Activated CD4-positive, alpha-beta T cell treated with anti-CD3 and anti-CD28 coated beads, Interleukin-2, amount 10 ng/mL, durations not matched to agents 24 days and 14 days (primary cell): ENCODE measurements at regions not wholly inside any gene's neighbourhood (a gene's known extent, or its start where the extent isn't known, plus 50 kb on each side); places are given as distances from the start of the nearest gene placed in this dataset.

ENCODE experiments used
- DNase-seq: peaks from one replicate; pipeline ENCODE4 v3.0.0; 2022
- H3K27ac Mint-ChIP-seq: one replicate; pipeline ENCODE4 v1.8.0; 2022; ENCODE audit warnings: mild to moderate bottlenecking, mixed read lengths
- H3K27me3 Mint-ChIP-seq: one replicate; pipeline ENCODE4 v1.8.0; 2022; ENCODE audit warnings: mixed read lengths
- H3K36me3 Mint-ChIP-seq: one replicate; pipeline ENCODE4 v1.8.0; 2022; ENCODE audit warnings: low read depth, mild to moderate bottlenecking, mixed read lengths
- H3K4me1 Mint-ChIP-seq: one replicate; pipeline ENCODE4 v1.8.0; 2021; ENCODE audit warnings: mixed read lengths
- H3K4me3 Mint-ChIP-seq: one replicate; pipeline ENCODE4 v1.8.0; 2022; ENCODE audit warnings: mild to moderate bottlenecking, moderate library complexity, mixed read lengths
- H3K9me3 Mint-ChIP-seq: one replicate; pipeline ENCODE4 v1.8.0; 2021; ENCODE audit warnings: mixed read lengths
- intact Hi-C: fragments of 100-400 bp; cut with micrococcal nuclease; formaldehyde crosslinking; loops from one replicate; pipeline ENCODE4 v1.15.1; 2023

DNA sequence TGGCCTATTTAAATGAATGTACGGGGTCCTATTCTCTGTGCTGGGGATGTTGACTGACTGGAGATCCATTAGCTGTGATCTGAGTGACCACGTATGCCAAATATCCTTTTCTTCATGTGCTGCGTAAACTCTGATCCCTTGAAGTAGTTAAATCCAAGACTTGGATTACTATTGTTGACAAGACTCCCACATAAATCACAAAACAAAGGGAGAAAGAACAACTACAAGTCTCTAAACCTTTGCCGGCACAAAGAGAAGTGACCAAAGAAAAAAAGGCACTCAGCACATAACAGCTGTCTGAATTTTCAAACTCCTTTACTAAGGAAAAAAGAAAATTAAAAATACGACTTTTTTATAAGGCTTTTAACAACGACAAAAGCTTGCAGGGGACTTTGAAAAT lies 559.9 kb upstream of the CDH8 start:
- no peaks in the 10 kb centered on the region for H3K9me3 Mint-ChIP-seq
- intact Hi-C loops: no loop called here
- no peaks in the 10 kb centered on the region for H3K27me3 Mint-ChIP-seq
- H3K27ac Mint-ChIP-seq: no peak overlapping the region
- no peak for DNase-seq
- no peak overlapping the region for H3K4me3 Mint-ChIP-seq
- H3K36me3 Mint-ChIP-seq: no peaks in the 10 kb centered on the region
- H3K4me1 Mint-ChIP-seq: no peaks in the 10 kb centered on the region

DNA sequence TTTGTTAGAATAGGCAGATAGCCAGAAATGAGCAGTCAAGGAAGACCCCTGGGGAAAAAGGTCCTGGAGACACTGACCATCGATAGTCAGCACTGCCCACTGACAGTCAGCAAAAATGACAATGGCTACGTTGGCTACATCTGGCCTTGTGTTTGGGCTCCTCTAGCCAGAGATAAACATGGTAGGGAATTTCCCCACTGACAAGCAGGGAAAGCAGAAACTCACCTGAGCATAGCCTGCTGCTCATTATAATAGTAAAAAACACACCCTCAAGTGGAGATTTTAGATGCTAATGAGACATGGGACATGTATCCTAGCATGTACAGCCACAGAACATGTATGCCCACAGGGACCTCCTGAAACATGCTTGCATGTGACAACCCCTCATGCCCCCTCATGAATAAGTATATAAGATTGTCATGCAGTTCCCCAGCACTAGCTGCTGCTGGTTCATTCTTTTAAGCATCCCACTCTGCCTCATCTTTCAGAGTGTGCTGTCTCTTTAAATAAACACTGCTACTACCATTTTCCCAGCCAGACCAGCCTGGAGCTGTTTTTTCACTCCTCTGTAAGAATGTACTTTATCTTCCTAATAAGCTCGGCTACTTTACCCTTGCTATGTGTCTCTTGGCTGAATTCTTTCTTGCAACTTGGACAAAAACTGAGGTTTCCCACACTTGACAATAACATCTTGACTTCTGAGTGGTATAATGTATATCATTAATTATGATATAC lies 550.1 kb upstream of the CDH8 start:
- peaks cover 17% of the 10 kb centered on the region for H3K9me3 Mint-ChIP-seq
- intact Hi-C loops: no loop called here
- no peak overlapping the region for H3K4me3 Mint-ChIP-seq
- H3K4me1 Mint-ChIP-seq: no peaks in the 10 kb centered on the region
- no peak overlapping the region for H3K27ac Mint-ChIP-seq
- no peaks in the 10 kb centered on the region for H3K36me3 Mint-ChIP-seq
- no peak for DNase-seq
- H3K27me3 Mint-ChIP-seq: no peaks in the 10 kb centered on the region

DNA sequence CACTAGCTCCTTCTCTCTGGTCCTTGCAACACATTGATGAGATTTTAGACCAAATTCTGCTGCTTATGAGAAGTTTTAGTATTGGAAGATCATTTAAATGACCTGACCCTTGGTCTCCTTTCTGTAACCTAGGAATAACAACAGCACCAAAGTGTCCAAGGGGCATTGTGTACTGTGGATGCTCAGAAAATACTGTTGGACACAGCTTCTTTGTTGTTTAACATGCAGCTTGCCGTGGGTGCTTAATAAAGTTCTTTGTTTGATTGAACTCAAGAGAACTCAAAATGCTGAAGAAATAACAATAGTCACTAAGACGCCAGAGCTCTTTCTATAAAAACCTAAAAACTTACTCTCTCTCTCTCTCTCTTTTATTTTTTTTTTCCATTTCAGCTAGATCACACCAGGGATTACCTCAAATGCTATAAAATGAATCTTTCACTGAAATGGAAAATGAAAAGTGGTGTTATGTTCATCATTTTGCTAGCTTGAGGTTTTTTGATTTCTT lies 548.9 kb upstream of the CDH8 start:
- H3K27me3 Mint-ChIP-seq: no peaks in the 10 kb centered on the region
- no peak for DNase-seq
- H3K9me3 Mint-ChIP-seq: peaks cover 13% of the 10 kb centered on the region
- H3K4me1 Mint-ChIP-seq: no peaks in the 10 kb centered on the region
- H3K27ac Mint-ChIP-seq: no peak overlapping the region
- no peak overlapping the region for H3K4me3 Mint-ChIP-seq
- intact Hi-C loops: no loop called here
- no peaks in the 10 kb centered on the region for H3K36me3 Mint-ChIP-seq

DNA sequence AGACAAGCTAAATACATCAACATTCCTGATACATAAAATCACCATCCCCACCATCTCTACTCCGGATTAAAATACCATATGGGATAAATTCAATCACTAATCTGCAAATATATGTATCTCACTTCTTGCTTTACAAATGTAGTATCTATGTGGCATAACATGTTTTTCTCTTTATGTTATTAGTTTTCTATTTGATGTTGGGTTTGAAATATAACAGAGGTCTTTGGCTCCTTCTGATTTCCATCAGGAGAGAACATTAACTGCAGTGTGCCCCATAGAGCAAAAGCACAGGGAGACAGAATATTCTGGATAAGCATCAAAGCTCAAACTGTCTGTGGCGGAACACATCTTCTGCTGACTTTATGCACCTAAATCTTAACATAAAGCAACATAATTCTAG lies 547.2 kb upstream of the CDH8 start:
- peaks cover 17% of the 10 kb centered on the region for H3K9me3 Mint-ChIP-seq
- no peak overlapping the region for H3K27ac Mint-ChIP-seq
- no peaks in the 10 kb centered on the region for H3K27me3 Mint-ChIP-seq
- intact Hi-C loops: no loop called here
- H3K4me3 Mint-ChIP-seq: no peak overlapping the region
- no peaks in the 10 kb centered on the region for H3K36me3 Mint-ChIP-seq
- H3K4me1 Mint-ChIP-seq: no peaks in the 10 kb centered on the region
- DNase-seq: no peak

DNA sequence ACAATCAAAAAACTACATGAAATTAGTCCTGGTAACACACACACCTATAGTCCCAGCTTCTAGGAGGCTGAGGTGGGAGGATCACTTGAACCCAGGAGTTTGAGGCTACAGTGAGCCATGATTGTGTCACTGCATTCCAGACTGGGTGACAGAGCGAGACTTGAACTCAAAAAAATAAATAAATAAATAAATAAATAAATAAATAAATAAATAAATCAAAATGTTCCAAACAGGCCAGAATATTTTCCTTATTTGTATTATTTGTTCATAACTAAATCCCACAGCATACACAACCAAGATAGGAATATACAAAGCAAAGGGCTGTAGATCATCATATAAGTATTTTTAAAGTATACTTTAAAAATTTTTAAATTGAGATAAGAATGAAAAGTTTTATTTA lies 537.2 kb upstream of the CDH8 start:
- H3K36me3 Mint-ChIP-seq: no peaks in the 10 kb centered on the region
- H3K4me3 Mint-ChIP-seq: no peak overlapping the region
- intact Hi-C loops: no loop called here
- no peaks in the 10 kb centered on the region for H3K4me1 Mint-ChIP-seq
- H3K27me3 Mint-ChIP-seq: no peaks in the 10 kb centered on the region
- DNase-seq: no peak
- H3K27ac Mint-ChIP-seq: no peak overlapping the region
- peaks cover 8% of the 10 kb centered on the region for H3K9me3 Mint-ChIP-seq

DNA sequence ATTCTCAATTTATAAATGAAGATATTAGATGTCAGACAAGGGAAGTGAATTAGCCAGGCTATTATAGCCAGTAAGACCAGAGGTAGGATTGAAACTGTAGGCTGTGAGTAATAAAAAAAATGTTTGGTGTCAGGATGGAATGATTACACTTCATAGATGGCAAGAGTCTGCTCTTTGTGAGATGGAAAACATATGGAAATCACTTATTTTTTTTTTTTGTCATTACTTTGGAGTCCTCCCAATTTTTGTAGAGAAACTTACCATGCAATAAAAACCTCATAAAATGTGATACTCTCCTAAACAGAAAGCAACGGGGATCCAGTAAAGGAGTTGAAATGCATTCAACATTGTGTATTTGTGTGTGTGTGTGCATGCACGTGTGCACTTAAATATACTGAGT lies 532.7 kb upstream of the CDH8 start:
- Mint-ChIP-seq H3K4me3 (no peak overlapping the region), H3K36me3 (no peaks in the 10 kb centered on the region), H3K9me3 (peaks cover 3% of the 10 kb centered on the region), H3K27ac (no peak overlapping the region), H3K4me1 (no peaks in the 10 kb centered on the region), H3K27me3 (no peaks in the 10 kb centered on the region)
- intact Hi-C loops: no loop called here
- DNase-seq: no peak

DNA sequence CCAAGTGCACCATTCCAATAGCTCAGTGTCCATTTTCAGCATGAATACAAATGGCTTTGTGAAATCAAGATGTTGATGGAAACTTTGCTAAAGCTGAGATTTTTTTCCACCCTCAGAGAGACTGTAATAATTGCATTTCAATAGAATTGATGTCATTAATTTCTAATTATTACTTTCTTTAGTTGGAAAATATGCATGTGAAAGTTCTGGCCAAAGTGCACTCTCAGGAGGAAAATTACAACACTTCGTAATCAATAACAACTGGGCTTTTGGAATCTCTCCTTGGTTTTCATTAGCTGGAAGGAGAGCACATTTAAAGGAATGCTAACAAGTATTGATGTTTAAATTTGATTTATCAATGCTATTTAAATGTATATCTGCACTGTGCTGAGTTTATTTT lies 529.5 kb upstream of the CDH8 start:
- H3K27ac Mint-ChIP-seq: no peak overlapping the region
- H3K4me3 Mint-ChIP-seq: no peak overlapping the region
- intact Hi-C loops: no loop called here
- DNase-seq: no peak
- peaks cover 3% of the 10 kb centered on the region for H3K9me3 Mint-ChIP-seq
- no peaks in the 10 kb centered on the region for H3K4me1 Mint-ChIP-seq
- no peaks in the 10 kb centered on the region for H3K36me3 Mint-ChIP-seq
- H3K27me3 Mint-ChIP-seq: no peaks in the 10 kb centered on the region

DNA sequence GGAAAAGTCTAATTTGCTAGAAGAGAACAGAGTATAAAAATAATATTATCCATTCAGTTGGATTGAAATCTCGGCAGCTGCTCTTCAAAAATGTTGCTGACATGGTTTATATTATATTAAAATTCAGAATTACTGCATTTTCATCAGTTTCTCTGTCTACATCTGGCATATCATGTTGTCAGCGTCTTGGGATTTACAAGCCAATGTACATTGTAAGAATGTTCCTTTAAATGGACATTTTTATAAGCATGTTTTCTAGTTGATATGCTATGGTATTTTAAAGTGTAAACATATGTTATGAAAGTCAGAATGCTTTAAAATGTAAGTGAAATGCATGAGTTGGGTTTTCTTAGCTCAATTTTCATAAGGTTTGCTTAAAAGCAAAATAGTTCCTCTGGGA lies 528.1 kb upstream of the CDH8 start:
- no peaks in the 10 kb centered on the region for H3K27me3 Mint-ChIP-seq
- intact Hi-C loops: no loop called here
- H3K27ac Mint-ChIP-seq: no peak overlapping the region
- no peaks in the 10 kb centered on the region for H3K4me1 Mint-ChIP-seq
- no peaks in the 10 kb centered on the region for H3K36me3 Mint-ChIP-seq
- no peak for DNase-seq
- peaks cover 1% of the 10 kb centered on the region for H3K9me3 Mint-ChIP-seq
- H3K4me3 Mint-ChIP-seq: no peak overlapping the region

DNA sequence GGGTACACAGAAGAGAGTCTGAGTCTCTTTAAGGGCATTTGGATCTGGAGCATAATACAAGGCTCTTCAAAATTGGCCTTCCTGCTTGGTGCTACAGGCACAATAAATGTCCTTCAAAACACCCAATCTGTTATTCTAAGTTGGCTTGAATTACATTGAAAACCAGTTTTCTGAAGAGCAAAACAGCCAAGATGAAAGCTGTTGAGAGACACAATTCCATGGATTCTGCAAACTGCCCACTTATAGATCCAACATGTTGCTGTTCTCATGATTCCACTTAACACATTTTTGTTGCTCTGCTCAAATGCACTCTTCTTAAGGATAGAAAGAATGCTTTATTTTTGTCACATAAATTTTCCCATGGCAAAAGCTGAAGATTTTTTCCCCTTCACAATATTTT lies 525.9 kb upstream of the CDH8 start:
- intact Hi-C loops: no loop called here
- H3K4me3 Mint-ChIP-seq: no peak overlapping the region
- no peaks in the 10 kb centered on the region for H3K27me3 Mint-ChIP-seq
- H3K36me3 Mint-ChIP-seq: no peaks in the 10 kb centered on the region
- no peaks in the 10 kb centered on the region for H3K4me1 Mint-ChIP-seq
- DNase-seq: no peak
- H3K27ac Mint-ChIP-seq: no peak overlapping the region
- H3K9me3 Mint-ChIP-seq: no peaks in the 10 kb centered on the region

DNA sequence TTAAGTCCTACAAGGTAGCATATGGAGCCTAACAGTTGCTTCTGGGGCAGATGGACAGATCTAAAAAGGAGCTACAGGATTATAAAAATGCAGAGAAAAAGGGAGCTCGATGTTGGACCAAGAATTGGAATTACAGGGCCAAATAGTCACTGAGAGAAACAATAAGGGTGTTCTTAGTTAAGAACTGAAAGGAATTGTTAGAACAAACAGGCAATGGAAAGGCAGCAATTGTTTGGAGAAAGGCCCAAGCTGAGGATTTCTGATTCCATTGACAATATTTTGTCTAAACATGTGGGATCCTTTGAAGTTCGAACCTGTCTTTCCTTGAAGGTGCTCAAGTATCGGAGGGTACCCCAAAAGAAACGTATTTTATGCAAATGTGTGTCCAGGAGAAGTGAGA lies 513.6 kb upstream of the CDH8 start:
- Mint-ChIP-seq H3K4me3 (no peak overlapping the region), H3K27ac (no peak overlapping the region), H3K9me3 (no peaks in the 10 kb centered on the region), H3K27me3 (no peaks in the 10 kb centered on the region), H3K36me3 (no peaks in the 10 kb centered on the region), H3K4me1 (no peaks in the 10 kb centered on the region)
- intact Hi-C loops: no loop called here
- no peak for DNase-seq

DNA sequence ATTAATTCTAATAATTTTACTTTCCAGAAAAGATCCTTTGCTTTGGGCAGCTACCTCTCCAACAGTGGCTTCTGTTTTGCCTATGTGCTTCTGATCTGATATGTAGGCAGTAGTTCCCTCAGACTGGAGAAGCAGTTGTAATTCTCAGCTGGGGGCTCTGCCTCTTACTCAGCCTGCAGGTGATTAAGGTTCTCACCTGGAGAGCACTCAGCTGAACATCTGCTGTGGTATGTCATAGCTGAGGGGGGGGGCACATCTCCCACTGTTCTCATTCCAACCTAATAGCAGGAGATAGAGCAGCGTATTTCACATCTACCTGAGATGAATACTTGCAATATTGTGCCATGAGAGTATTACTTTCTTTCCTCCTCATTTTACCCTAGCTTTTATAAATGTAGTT lies 511.9 kb upstream of the CDH8 start:
- intact Hi-C loops: no loop called here
- H3K36me3 Mint-ChIP-seq: no peaks in the 10 kb centered on the region
- H3K4me3 Mint-ChIP-seq: no peak overlapping the region
- DNase-seq: no peak
- H3K9me3 Mint-ChIP-seq: no peaks in the 10 kb centered on the region
- H3K27me3 Mint-ChIP-seq: no peaks in the 10 kb centered on the region
- no peak overlapping the region for H3K27ac Mint-ChIP-seq
- no peaks in the 10 kb centered on the region for H3K4me1 Mint-ChIP-seq

DNA sequence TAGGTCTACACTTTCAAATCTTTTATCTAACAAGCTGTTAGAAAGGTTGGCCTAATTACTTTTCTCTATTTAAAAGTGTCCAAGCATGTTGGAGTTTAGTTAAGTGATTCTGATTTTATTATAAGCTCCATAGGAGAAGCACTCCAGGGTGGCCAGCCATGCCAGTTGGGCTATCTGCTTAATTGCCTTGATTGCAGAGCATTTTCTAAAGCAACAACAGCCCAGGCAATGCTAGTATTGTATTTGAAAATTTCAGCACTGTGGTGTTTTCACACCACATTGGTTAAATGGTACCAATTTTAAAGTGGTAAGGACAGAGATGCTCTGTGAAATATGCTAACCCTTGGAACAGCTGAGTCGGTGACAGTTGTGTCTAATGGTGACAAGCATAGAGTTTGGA lies 510.5 kb upstream of the CDH8 start:
- no peaks in the 10 kb centered on the region for H3K9me3 Mint-ChIP-seq
- no peak overlapping the region for H3K4me3 Mint-ChIP-seq
- no peak for DNase-seq
- no peaks in the 10 kb centered on the region for H3K27me3 Mint-ChIP-seq
- no peaks in the 10 kb centered on the region for H3K36me3 Mint-ChIP-seq
- no peak overlapping the region for H3K27ac Mint-ChIP-seq
- intact Hi-C loops: no loop called here
- no peaks in the 10 kb centered on the region for H3K4me1 Mint-ChIP-seq

DNA sequence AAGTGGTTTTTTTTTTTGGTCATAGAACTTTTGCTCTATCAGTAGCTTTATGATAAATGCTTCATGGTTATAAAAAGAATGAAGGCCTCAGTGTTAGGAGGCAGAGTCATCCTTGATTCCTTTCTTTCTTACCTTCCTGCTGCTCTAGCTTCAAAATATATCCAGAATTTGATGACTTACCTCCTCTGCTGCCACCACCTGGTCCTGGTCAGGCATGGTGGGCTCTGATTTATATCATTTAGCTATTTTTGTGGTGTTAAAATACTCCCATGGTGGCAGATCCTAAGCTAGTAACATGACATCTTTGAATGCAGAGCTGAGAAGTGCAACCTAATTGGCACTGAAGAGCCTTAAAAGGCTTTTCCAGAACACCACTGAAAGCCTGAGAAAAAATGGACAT lies 508.8 kb upstream of the CDH8 start:
- Mint-ChIP-seq H3K36me3 (no peaks in the 10 kb centered on the region), H3K4me3 (no peak overlapping the region), H3K27ac (no peak overlapping the region), H3K27me3 (no peaks in the 10 kb centered on the region), H3K9me3 (no peaks in the 10 kb centered on the region), H3K4me1 (no peaks in the 10 kb centered on the region)
- no peak for DNase-seq
- intact Hi-C loops: no loop called here

DNA sequence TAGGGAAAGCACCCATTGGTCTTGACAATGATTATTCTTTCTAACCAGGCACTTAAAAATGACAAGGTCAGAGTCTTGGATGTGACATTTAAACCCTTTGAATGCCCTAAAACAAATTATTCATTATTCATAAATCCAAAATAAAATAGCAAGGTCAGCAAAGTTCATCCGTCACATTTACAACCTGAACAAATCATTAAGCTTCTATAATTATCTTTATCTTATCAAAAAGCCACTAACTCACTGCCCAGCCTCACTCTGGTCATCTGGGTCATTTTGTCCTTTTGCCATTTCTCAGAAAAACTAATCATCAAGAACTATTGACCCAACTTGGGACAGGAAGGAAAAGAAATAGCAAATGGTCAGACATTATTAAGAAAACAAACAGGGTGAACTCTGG lies 507.3 kb upstream of the CDH8 start:
- intact Hi-C loops: no loop called here
- DNase-seq: no peak
- no peaks in the 10 kb centered on the region for H3K9me3 Mint-ChIP-seq
- H3K27me3 Mint-ChIP-seq: no peaks in the 10 kb centered on the region
- no peak overlapping the region for H3K27ac Mint-ChIP-seq
- H3K36me3 Mint-ChIP-seq: no peaks in the 10 kb centered on the region
- H3K4me1 Mint-ChIP-seq: no peaks in the 10 kb centered on the region
- no peak overlapping the region for H3K4me3 Mint-ChIP-seq

DNA sequence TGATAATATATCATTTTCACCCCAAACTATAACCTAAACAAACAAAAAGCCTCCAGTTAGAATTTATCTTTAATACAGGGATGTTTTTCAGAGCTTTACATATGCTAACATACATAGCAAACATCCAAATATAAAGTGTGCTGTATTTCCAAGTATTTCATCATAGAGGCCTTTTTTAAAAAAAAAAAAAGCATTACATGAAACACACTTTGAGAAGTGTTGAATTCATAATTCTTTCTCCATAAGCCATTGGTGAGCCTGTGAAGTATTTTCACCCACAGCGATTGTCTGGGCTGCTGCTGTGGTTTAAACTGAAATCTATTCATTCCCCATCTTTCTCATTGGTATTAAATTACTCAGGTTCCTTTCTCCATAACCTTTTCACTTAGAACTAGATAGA lies 503.4 kb upstream of the CDH8 start:
- no peaks in the 10 kb centered on the region for H3K36me3 Mint-ChIP-seq
- H3K9me3 Mint-ChIP-seq: peaks cover 2% of the 10 kb centered on the region
- intact Hi-C loops: no loop called here
- no peak for DNase-seq
- no peak overlapping the region for H3K27ac Mint-ChIP-seq
- no peaks in the 10 kb centered on the region for H3K4me1 Mint-ChIP-seq
- no peak overlapping the region for H3K4me3 Mint-ChIP-seq
- H3K27me3 Mint-ChIP-seq: no peaks in the 10 kb centered on the region
